ENCODE measurements at regions not wholly inside any gene's neighbourhood (a gene's known extent, or its start where the extent isn't known, plus 50 kb on each side); places are given as distances from the start of the nearest gene placed in this dataset.
"Not testable (repeated sequence)": the region's sequence is repeated elsewhere in the genome, so short reads cannot be mapped to it uniquely, and the experiment has no call there.

DNA sequence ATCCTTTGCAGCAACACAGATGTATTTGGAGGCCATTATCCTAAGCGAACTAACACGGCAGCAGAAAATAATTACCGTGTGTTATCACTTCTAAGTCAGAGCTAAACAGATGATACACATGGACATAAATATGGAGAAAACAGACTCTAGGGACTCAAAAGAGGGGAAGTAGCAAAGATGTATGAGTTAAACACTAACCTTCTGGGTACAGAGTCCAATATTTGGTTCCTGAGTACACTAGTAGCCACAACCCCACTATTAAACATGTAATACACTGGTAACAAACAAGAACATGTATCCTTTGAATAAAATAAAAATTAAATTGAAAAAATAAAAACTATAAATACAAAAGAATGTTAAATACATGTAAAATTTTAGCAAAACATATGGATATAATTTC, 118.0 kb upstream of the SLITRK5 start:
- TF ChIP-seq EZH2phosphoT487 (IDR thresholded peaks at IDR 0.05; ENCODE audit: insufficient read depth, low read depth) (no peak), EZH2 (IDR thresholded peaks at IDR 0.05; ENCODE audit: insufficient read depth, poor library complexity, severe bottlenecking) (no peak)
- Histone ChIP-seq H3F3A (ENCODE audit: insufficient read depth) (no peaks in the 10 kb centered on the region), H3K4me2 (ENCODE audit: unreplicated experiment) (no peak overlapping the region), H3K9me2 (ENCODE audit: insufficient read depth) (no peaks in the 10 kb centered on the region), H3K9me3 (ENCODE audit: low read depth) (no peaks in the 10 kb centered on the region), H3K4me1 (ENCODE audit: insufficient read depth) (no peaks in the 10 kb centered on the region), H3K36me3 (ENCODE audit: low read depth) (no peaks in the 10 kb centered on the region), H3K79me2 (ENCODE audit: insufficient read depth) (no peaks in the 10 kb centered on the region), H3K27me3 (replicated peaks; ENCODE audit: insufficient read depth) (no peaks in the 10 kb centered on the region), H4K20me1 (ENCODE audit: insufficient read depth) (no peaks in the 10 kb centered on the region), H3K27ac (no peak overlapping the region), H3K9ac (no peak overlapping the region), H3K4me3 (no peak overlapping the region), H2AFZ (no peak overlapping the region)
- WGBS, 2 experiments (ENCODE audit: low coverage in 1 of 2, low lambda C conversion rate in 2 of 2, missing lambda C conversion rate in 2 of 2), result 16 to 23% methylated on average over 3 of the region's 3 CpGs
- in situ Hi-C loops (cut with MboI), result no loop called here
- no peak for DNase-seq

DNA sequence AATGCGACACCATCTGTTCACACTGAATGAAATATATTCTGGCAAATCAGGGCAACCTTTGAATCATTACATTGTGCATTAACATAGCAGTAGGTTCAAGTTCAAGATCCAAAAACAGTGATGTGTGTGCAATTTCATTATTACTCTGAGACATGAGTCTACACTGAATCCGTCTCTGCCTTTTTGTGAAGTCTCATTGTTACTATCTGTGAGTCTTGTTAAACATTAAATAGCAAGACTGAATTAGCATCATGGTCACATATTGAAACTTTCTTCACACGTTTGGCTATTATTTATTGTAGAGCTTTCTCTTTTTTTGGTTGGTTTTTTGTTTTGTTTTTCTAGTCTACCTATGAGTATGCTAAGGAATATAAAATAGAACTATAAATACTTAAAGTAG, 117.1 kb upstream of the SLITRK5 start:
- Histone ChIP-seq H3K79me2 (ENCODE audit: insufficient read depth) (no peaks in the 10 kb centered on the region), H3K9me3 (ENCODE audit: low read depth) (no peaks in the 10 kb centered on the region), H3K9ac (no peak overlapping the region), H3K27ac (no peak overlapping the region), H3K4me3 (no peak overlapping the region), H3K36me3 (ENCODE audit: low read depth) (no peaks in the 10 kb centered on the region), H2AFZ (no peak overlapping the region), H3K4me2 (ENCODE audit: unreplicated experiment) (no peak overlapping the region), H3K4me1 (ENCODE audit: insufficient read depth) (no peaks in the 10 kb centered on the region), H3K27me3 (replicated peaks; ENCODE audit: insufficient read depth) (no peaks in the 10 kb centered on the region), H4K20me1 (ENCODE audit: insufficient read depth) (no peaks in the 10 kb centered on the region), H3F3A (ENCODE audit: insufficient read depth) (no peaks in the 10 kb centered on the region), H3K9me2 (ENCODE audit: insufficient read depth) (no peaks in the 10 kb centered on the region)
- in situ Hi-C loops (cut with MboI), result no loop called here
- DNase-seq, result no peak
- no peak for TF ChIP-seq EZH2 (IDR thresholded peaks at IDR 0.05; ENCODE audit: insufficient read depth, poor library complexity, severe bottlenecking)
- no peak for TF ChIP-seq EZH2phosphoT487 (IDR thresholded peaks at IDR 0.05; ENCODE audit: insufficient read depth, low read depth)
- WGBS, 2 experiments (ENCODE audit: low coverage in 1 of 2, low lambda C conversion rate in 2 of 2, missing lambda C conversion rate in 2 of 2), result 19 to 22% methylated on average over 3 of the region's 3 CpGs

DNA sequence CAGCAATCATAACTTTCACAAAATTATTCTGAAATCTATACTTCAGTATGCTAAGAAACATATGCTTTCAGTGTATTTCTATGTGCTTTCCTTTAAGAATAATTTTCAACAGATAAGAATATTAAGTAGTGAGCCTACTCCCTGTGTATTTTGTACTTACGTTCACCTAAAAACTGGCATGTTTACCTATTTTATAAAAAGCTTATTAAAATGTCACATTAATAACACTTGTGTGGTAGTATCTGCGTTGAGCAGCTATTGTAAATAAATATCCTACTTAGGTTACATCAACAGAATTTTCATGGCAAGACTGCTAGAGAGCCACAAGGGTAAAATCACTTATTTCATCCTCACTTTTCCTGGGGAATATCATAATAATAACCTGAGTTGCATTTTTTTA, 113.4 kb upstream of the SLITRK5 start:
- no peaks in the 10 kb centered on the region for H3F3A ChIP-seq (ENCODE audit: insufficient read depth)
- no peaks in the 10 kb centered on the region for H3K9me3 ChIP-seq (ENCODE audit: low read depth)
- H3K4me3 ChIP-seq, result no peak overlapping the region
- H3K27me3 ChIP-seq (replicated peaks; ENCODE audit: insufficient read depth), result no peaks in the 10 kb centered on the region
- no peak overlapping the region for H3K27ac ChIP-seq
- no peak for TF ChIP-seq EZH2 (IDR thresholded peaks at IDR 0.05; ENCODE audit: insufficient read depth, poor library complexity, severe bottlenecking)
- no peak for TF ChIP-seq EZH2phosphoT487 (IDR thresholded peaks at IDR 0.05; ENCODE audit: insufficient read depth, low read depth)
- H3K9me2 ChIP-seq (ENCODE audit: insufficient read depth), result no peaks in the 10 kb centered on the region
- no peak overlapping the region for H3K4me2 ChIP-seq (ENCODE audit: unreplicated experiment)
- H3K9ac ChIP-seq, result no peak overlapping the region
- in situ Hi-C loops (cut with MboI), result no loop called here
- no peak for DNase-seq
- H2AFZ ChIP-seq, result no peak overlapping the region
- peaks cover 3% of the 10 kb centered on the region; the same call in 1 of the 2 replicates for H4K20me1 ChIP-seq (ENCODE audit: insufficient read depth)
- 6 to 13% methylated on average over 2 of the region's 2 CpGs for WGBS, 2 experiments (ENCODE audit: low coverage in 1 of 2, low lambda C conversion rate in 2 of 2, missing lambda C conversion rate in 2 of 2)
- H3K36me3 ChIP-seq (ENCODE audit: low read depth), result no peaks in the 10 kb centered on the region
- H3K4me1 ChIP-seq (ENCODE audit: insufficient read depth), result no peaks in the 10 kb centered on the region
- H3K79me2 ChIP-seq (ENCODE audit: insufficient read depth), result no peaks in the 10 kb centered on the region

DNA sequence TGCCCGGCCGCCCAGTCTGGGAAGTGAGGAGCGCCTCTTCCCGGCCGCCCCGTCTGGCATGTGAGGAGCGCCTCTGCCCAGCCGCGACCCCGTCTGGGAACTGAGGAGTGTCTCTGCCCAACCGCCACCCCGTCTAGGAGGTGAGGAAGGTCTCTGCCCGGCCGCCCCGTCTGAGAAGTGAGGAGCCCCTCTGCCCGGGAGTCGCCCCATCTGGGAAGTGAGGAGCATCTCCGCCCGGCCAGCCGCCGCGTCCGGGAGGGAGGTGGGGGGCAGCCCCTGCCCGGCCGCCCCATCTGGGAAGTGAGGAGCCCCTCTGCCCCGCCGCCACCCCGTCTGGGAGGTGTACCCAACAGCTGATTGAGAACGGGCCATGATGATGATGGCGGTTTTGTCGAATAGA, 109.6 kb upstream of the SLITRK5 start:
- H2AFZ ChIP-seq; H3K4me2 ChIP-seq (ENCODE audit: unreplicated experiment); H3F3A ChIP-seq (ENCODE audit: insufficient read depth); in situ Hi-C loops (cut with MboI); H3K4me1 ChIP-seq (ENCODE audit: insufficient read depth); H3K27me3 ChIP-seq (replicated peaks; ENCODE audit: insufficient read depth); H3K9ac ChIP-seq; H3K4me3 ChIP-seq; H3K79me2 ChIP-seq (ENCODE audit: insufficient read depth); DNase-seq; H4K20me1 ChIP-seq (ENCODE audit: insufficient read depth); H3K9me3 ChIP-seq (ENCODE audit: low read depth); H3K9me2 ChIP-seq (ENCODE audit: insufficient read depth); H3K36me3 ChIP-seq (ENCODE audit: low read depth); H3K27ac ChIP-seq: not testable (repeated sequence)
- WGBS, 2 experiments (ENCODE audit: low coverage in 1 of 2, low lambda C conversion rate in 2 of 2, missing lambda C conversion rate in 2 of 2), result 67 to 74% methylated on average over 23 to 31 of the region's 31 CpGs

DNA sequence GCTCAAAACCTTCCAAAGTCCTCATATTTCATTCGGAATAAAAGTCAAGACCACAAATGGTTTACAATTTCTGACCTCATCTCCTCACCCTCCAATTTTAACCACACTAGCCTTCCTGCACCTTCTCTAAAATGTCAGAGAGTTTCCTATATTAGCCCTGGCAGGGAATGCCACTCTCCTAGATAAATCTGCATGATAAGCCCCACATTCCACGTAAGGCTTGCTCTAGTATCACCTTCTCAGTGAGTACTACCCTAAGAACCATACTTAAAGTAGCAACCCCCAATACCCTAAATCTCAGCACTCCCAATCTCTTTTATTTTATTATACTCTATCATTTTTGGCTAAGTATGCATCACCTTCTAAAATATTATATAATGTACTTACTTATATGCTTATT, 100.5 kb upstream of the SLITRK5 start:
- no peaks in the 10 kb centered on the region for H3K27me3 ChIP-seq (replicated peaks; ENCODE audit: insufficient read depth)
- TF ChIP-seq EZH2phosphoT487 (IDR thresholded peaks at IDR 0.05; ENCODE audit: insufficient read depth, low read depth) (no peak), EZH2 (IDR thresholded peaks at IDR 0.05; ENCODE audit: insufficient read depth, poor library complexity, severe bottlenecking) (no peak)
- no peaks in the 10 kb centered on the region for H3F3A ChIP-seq (ENCODE audit: insufficient read depth)
- no peaks in the 10 kb centered on the region for H3K9me3 ChIP-seq (ENCODE audit: low read depth)
- H3K9ac ChIP-seq, result no peak overlapping the region
- H2AFZ ChIP-seq, result no peak overlapping the region
- no peak overlapping the region for H3K27ac ChIP-seq
- no peak overlapping the region for H3K4me2 ChIP-seq (ENCODE audit: unreplicated experiment)
- in situ Hi-C loops (cut with MboI), result no loop called here
- H3K36me3 ChIP-seq (ENCODE audit: low read depth), result no peaks in the 10 kb centered on the region
- no peaks in the 10 kb centered on the region for H3K9me2 ChIP-seq (ENCODE audit: insufficient read depth)
- no peaks in the 10 kb centered on the region for H4K20me1 ChIP-seq (ENCODE audit: insufficient read depth)
- H3K79me2 ChIP-seq (ENCODE audit: insufficient read depth), result no peaks in the 10 kb centered on the region
- no peak for DNase-seq
- 7 to 13% methylated on average over 2 of the region's 2 CpGs for WGBS, 2 experiments (ENCODE audit: low coverage in 1 of 2, low lambda C conversion rate in 2 of 2, missing lambda C conversion rate in 2 of 2)
- H3K4me1 ChIP-seq (ENCODE audit: insufficient read depth), result no peaks in the 10 kb centered on the region
- no peak overlapping the region for H3K4me3 ChIP-seq

Measured in GM23248 (cell line).